A673 (cell line): ENCODE measurements at regions not wholly inside any gene's neighbourhood (a gene's known extent, or its start where the extent isn't known, plus 50 kb on each side); places are given as distances from the start of the nearest gene placed in this dataset.

Source experiments
- EZH2 ChIP-seq: fragments of 200-600 bp; sonication (generic); IDR thresholded peaks from 2 replicates; pipeline ENCODE4 v1.6.1; 2017; ENCODE audit warnings: borderline replicate concordance, low read depth, mild to moderate bottlenecking, mixed read lengths, antibody characterized with exemption, low read length; ENCODE audit not compliant: poor library complexity, severe bottlenecking
- TF ChIP-seq, protein P1 (sequence below): fragments of 300-800, 200-600 bp; sonication (generic); conservative IDR thresholded peaks from 2 replicates; pipeline ENCODE4 v1.5.1; 2017; ENCODE audit warnings: low read depth, mild to moderate bottlenecking, antibody characterized with exemption, low read length, moderate library complexity, mixed read lengths

DNA sequence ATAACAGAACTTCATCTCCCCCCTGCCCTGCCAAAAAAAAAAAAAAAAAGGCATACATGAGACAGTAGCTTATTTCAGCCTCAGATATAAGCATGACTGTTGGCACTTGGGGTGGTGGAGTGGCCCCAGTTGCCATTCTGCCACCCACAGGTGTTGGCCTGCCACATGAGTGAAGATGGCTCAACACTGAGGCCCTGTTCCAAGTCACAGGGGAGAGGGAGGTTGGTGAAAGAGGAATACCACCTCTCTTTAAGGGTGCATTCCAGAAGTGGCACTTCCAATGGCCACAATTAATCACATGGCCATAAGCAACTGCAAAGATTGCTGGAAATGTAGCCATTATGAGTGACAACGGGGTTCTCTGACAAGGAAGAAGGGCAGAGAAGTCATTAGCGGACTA is 61.9 kb upstream of the JARID2 start:
- TF ChIP-seq, protein P1, sequence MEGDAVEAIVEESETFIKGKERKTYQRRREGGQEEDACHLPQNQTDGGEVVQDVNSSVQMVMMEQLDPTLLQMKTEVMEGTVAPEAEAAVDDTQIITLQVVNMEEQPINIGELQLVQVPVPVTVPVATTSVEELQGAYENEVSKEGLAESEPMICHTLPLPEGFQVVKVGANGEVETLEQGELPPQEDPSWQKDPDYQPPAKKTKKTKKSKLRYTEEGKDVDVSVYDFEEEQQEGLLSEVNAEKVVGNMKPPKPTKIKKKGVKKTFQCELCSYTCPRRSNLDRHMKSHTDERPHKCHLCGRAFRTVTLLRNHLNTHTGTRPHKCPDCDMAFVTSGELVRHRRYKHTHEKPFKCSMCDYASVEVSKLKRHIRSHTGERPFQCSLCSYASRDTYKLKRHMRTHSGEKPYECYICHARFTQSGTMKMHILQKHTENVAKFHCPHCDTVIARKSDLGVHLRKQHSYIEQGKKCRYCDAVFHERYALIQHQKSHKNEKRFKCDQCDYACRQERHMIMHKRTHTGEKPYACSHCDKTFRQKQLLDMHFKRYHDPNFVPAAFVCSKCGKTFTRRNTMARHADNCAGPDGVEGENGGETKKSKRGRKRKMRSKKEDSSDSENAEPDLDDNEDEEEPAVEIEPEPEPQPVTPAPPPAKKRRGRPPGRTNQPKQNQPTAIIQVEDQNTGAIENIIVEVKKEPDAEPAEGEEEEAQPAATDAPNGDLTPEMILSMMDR: no peak
- TF ChIP-seq EZH2: no peak
